Stimulated activated CD4-positive, alpha-beta T cell treated with anti-CD3 and anti-CD28 coated beads, Interleukin-1b, Interleukin-23, amount 100 ng/mL, for 48 hours (primary cell): ENCODE measurements at regions not wholly inside any gene's neighbourhood (a gene's known extent, or its start where the extent isn't known, plus 50 kb on each side); places are given as distances from the start of the nearest gene placed in this dataset.
"Not testable (repeated sequence)": the region's sequence is repeated elsewhere in the genome, so short reads cannot be mapped to it uniquely, and the experiment has no call there.

Experiments
- DNase-seq: peaks from one replicate; pipeline ENCODE4 v3.0.0-alpha.2; 2020

DNA sequence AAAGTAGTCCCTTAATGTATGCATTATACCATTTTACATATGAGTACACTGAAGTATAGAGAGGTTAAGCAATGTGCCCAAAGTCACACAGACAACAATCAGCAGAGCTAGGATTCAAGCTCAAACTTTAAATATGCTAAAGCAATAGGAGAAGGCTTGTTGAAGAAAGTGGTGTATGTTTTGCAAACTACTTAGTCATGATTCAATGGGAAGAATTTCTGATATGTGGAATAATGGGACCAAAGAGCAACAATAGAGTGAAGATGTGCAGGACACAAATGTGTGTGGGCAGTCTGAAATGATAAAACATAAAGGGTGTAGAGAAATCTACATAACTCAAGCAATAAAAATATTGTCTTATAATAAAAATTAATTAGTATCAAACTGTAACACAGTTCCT is 109.0 kb upstream of the ARSJ start:
- no peak for DNase-seq

DNA sequence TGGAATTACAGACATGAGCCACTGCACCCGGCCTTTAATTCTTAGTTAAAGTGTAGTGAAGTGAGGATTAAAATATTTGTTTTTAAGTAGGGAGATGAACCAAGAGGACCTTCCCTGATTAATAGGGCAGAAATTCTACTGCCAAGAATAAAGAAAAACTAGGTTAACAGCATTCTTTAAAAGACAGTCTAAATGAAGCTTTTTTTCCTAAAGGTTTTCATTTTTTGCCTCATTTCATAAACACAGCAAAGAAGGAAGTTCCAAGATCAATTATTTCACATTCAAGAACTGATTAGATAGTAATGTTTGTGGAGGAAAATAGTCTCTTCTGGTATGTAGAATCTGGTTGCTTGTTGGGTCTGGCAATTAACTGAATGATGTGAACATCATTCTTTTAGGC is 112.1 kb upstream of the ARSJ start:
- DNase-seq, result no peak

DNA sequence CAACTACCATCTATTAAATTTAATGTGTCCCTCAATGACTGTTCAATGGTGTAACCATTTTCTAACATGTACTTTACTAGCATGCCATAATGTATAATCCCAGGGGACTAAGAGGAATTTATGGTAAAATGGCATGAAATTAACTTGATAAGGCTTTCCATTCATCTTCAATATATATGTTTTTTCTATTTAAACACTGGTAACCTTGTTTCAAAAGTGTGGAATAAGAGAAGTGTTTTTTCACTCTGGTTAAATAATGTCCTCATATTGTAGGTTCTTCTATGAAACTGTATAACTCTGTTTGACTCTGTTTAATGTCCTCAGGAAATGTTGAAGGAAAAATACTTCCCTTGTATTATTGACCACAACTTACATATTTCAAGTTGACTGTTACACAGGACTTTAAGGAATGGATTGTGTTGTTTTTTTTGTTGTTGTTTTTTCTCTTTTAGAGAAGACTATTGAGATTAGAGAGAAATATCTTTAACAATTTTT is 113.8 kb upstream of the ARSJ start:
- no peak for DNase-seq

DNA sequence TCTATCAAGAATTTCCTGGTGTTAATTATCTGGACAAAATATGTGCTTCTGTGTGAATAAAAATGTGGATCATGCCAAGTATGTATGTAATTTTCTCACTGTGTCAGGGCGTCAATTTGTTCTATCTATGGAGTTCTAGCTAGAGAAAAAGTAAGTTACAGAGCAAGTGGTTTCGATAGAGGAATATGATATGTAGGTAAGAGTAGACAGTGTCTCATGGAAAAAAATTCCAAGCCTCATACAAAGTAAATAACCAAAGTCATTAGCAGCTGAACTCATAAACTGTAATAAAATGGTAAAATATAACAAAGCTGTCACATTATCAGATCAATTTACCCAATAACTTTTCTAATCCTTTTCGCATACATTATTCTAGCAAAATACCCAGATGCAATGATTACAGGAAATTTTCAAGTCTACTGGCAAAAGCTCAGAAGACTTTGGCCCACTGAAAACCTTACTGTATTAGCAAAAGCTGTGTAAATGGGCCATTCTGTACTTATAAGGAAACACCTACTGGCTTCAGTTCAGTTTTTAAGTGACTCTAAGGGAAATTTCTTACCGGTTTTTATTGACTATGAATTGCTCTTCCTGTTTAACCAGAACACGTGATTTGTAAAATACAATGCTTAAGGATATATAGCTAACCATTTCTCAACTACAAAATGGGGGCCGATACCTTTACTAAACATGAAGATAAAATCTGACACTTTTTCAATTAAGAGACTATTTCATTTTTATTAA is 121.0 kb upstream of the ARSJ start:
- DNase-seq, result no peak

DNA sequence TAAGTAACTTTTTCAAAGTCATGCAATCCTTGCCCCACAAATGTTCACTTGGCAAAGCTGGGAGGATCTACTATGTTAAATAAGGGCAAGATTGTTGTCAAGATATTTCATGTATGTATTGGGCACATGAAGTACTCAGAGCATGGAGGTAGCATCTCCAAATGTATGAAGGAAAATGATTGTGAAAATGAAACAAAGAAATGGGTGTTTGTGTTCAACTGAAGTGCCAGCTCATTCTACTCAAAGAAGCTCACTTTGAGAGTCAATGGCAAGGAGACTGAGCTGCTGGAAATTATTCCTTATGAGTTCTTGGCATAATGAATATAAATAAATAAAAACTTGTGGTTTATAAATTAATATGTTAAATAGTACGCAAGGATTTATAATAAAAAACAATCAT is 124.5 kb upstream of the ARSJ start:
- DNase-seq, result no peak

DNA sequence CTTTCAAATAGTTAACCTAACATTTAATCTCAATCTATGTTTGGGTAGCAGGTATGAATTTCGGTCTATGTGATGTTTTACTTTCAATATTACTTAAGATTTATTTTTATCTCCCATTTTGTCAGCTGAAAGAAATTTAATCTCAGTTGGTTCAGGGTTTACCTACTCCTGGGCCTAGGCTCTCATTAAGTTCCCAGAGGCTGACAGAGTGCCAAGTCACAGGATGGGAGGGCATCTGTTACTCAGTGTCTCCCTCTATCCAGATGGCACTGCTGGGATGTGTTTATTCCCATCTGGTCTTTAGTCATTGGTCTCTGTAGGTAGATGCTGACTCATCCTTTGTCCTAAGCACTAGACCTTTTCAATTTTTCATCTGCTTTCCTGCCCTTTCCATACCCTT is 129.4 kb upstream of the ARSJ start:
- DNase-seq, result no peak

DNA sequence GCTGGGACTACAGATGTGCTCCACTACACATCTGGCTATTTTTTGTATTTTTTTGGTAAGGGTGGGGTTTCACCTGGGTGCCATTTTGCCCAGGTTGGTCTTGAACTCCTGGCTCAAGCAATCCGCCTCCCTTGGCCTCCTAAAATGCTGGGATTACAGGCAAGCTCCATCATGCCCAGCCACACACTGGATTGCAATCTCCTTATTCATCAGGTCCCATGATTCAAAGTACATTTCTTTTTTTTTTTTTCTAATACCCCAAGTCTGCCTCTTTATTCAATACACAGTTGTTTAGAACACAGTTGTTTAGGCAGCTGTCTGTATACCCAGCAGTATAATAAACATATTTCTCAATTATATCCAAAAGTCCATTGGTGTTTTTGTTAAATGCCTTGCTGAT is 130.3 kb upstream of the ARSJ start:
- no peak for DNase-seq

DNA sequence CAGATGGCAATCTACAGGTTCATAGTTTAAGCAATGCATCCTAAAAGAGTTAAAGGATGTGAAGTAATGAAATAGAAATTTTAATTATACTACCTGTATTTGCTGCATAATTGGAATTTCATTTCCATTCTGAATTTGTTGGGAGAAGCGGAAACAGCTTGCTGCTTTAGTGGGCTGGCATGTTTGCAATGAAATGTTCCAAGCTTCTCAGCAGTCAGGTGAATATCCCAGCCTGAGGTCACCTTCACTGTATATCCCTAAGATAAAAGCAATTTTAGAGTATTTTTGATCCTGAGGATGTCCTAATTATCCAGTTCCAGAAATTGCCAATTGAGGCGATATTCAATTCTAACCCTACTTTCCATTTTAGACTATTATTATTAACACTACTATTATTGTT is 136.1 kb upstream of the ARSJ start:
- DNase-seq, result no peak

DNA sequence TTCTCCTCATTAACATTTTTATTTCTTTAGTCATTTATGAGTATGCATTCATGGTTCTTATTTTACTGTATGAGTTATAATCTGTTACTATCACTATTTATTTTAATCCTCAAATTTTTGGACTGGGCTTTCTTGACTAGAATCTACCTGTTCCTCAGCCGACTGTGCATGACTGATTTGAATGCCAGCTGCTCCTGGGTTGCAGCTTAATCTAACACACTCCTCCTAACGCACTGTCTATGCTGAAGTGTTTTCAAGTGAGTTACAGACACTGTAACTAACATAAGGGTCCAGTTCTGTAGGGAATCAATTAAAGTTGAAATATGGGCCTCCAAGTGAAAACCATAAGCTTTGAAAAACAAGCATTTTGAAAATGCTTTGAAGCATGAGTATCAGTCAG is 137.4 kb upstream of the ARSJ start:
- no peak for DNase-seq

DNA sequence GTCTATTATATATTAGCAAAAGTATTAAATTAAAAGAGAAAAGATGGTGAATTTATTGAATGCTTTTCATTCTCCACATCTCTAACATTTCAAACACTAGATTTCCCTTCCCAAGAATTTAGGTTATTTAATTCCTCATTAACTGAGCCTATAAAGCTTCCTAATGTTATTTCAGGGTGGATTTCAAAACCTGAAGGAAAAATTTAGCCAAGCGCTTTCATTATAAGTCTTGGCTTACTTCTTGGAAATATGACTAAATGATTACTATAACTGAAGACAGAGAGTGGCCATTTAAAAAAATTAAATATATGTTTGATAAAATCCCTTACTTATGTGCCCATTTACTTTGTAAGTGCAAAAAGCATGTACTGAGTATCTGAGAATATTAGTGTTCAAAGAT is 141.8 kb upstream of the ARSJ start:
- no peak for DNase-seq

DNA sequence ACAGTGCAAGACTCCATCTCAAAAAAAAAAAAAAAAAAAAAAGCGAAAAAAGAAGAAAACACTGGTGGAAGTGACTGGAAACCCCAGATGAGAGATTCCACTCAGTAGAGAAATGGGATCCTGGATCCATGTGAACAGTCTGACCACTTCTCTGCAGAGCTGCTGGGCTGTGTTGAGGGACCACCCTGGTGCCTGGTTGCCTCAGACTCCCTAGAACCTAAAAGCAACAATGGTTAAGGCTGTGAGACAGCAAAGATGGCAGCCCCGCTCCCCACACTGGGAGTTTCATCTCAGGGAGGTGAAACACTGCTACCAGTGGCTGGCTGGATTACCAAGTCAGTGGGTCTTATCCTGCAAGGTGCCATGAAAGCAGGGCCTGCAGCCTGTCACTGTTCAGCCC is 152.8 kb upstream of the ARSJ start:
- DNase-seq, result no peak

DNA sequence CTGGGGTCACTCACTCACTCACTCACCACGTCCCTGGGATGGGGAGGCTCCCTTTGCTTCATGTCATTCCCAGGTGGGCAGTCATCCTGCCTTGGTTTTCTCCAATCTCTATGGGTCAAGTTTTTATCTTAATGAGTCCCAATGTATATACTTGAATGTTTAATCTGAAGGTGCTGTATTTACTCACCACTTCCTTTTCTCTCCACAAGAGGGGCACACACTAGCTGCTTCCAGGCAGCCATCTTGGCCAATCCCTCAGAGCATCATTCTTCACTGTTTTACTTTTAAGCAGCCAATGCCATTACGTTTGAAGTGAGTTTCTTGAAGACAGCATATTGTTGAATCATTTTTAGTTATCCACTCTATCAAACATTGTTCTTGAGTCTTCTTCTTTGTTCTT is 153.4 kb upstream of the ARSJ start:
- DNase-seq, result no peak

DNA sequence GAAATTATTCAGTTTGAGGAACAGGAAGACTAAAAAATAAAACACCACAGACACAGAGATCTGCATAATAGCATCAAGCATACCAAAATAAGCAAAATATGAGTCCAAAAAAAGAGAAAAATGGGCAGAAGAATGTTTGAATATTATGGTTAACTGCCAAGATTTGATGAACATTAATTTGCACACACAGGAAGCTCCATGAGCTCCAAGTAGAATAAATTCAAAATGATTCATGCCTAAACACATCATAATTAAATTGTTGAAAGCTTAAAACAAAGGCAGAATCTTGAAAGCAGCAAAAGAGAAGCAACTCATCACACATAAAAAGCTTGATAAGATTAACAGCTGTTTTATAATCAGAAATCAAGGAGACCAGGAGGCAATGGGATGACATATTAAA is 156.6 kb upstream of the ARSJ start:
- no peak for DNase-seq

DNA sequence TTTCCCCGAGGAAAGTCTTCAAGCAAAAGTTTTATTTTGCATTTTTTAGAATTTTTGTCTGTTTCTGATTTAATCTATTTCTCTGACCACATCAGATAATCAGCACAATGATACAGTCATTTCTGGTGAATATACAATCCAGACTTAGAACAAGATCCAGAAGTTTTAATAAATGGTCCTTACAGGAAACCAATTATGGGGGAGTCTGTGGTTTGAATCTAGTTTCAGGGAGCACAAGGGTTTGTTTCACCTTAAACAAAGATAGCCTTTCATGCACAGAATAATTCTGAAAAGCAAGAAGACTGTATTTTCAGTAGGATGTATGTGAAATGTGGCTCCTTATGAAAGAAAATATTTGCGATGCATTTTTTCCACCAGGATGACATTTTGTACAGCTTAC is 158.5 kb upstream of the ARSJ start:
- DNase-seq, result no peak

DNA sequence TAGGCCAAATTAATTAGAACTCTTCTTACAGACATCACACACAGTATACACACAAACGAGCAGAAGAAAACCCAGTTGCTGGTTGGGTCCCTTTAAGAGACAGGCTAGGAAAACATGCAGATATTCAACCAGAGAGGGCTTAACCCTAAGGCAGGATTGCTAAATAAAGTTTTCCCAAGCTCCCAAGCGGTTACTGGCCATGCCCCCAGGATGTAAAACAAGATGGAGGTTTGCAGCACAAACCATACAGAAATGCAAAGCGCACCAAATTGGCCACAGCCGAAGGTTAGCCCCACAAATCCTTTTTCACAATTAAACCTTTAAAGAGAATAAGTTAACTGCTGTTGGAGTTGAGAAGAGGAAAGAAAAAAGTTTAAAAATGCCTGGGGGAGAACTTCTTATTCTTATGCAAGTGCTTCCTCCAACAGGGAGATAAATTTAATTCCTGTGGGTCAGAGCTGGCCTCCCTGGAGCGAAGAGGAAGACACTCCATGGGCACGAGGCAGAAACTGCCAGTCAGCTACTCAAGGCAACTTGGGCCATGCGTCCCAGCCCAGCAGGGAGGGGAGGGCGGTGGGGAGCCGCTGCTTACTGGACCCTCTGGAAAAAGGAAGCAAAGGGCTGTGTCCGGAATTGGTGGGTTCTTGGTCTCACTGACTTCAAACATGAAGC is 167.6 kb upstream of the ARSJ start:
- DNase-seq, result no peak

DNA sequence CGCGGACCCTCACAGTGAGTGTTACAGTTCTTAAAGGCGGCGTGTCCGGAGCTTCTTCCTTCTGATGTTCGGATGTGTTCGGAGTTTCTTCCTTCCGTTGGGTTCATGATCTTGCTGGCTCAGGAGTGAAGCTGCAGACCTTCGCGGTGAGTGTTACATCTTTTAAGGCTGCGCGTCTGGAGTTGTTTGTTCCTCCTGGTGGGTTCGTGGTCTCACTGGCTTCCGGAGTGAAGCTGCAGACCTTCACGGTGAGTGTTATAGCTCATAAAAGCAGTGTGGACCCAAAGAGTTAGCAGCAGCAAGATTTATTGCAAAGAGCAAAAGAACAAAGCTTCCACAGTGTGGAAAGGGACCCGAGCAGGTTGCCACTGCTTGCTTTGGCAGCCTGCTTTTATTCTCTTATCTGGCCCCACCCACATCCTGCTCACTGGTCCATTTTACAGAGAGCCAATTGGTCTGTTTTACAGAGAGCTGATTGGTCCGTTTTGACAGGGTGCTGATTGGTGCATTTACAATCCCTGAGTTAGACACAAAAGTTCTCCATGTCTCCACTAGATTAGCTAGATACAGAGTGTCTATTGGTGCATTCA is 168.3 kb upstream of the ARSJ start:
- DNase-seq, result peak; percentile 10

DNA sequence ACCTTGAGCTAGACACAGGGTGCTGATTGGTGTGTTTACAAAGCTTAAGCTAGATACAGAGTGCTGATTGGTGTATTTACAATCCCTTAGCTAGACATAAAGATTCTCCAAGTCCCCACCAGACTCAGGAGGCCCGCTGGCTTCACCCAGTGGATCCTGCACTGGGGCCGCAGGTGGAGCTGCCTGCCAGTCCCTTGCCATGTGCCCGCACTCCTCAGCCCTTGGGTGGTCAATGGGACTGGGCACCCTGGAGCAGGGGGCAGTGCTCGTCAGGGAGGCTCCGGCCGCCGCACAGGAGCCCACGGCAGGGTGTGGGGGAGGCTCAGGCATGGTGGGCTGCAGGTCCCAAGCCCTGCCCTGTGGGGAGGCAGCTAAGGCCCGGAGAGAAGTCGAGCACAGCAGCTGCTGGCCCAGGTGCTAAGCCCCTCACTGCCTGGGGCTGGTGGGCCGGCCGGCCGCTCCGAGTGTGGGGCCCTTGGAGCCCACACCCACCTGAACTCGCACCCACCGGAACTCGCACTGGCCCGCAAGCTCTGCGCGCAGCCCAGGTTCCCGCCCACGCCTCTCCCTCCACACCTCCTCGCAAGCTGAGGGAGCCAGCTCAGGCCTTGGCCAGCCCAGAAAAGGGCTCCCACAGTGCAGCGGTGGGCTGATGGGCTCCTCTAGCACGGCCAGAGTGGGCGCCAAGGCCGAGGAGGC is 169.1 kb upstream of the ARSJ start:
- not testable (repeated sequence) for DNase-seq

DNA sequence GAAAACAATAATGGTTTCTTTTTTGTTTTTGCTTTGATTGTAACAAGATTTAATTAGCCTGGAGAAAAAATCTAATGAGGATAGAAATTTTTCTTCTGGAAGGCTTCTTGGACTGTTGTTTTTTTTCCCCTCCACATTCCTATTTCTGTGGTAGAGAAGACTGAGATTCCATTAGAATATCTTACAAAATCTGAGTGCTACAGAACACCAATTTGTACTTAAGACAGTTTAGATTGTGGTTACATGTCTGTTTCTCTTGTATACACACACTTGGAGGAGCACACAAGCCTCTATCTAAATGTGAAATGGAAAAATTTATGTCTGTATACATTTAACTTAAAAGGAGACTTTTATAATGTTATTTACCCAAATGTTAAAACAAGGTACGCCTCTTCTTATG is 176.9 kb upstream of the ARSJ start:
- no peak for DNase-seq

DNA sequence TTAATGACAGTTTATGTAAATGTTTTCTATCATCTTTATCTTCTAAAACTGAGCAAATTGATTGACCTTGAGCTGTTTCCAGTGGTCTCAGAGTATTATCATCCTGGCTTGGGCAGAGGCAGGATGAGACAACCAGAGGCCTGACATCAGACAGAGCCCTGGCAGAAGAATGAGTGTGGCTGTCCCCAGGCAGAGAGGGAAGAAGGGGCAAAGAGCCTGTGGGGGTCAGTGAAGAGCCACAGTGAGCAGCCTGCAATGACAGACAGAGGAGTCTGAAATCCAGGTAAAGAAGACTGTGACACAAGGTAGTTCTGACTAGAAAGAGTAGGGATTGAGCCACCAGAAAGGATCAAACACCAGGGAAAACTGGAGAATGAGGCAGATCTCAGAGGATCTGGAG is 182.4 kb upstream of the ARSJ start:
- DNase-seq, result no peak

DNA sequence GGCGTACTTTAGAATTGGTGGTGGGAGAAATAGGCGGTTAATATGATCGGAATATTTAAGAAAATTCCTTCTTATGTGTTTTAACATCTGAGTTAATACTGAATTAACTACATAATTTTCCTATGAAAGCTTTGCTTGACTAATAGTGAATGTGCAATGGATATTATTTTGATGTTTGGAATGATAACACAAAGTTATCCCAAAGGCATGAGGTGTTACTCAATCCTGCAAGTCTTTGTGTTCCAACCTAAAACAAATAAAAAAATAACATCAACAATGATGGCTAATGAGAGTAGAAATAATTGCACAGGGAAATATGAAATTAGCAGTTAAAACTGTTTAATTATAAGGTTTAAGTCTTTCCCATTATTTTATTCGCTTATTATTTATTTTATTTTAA is 183.6 kb upstream of the ARSJ start:
- DNase-seq, result no peak

DNA sequence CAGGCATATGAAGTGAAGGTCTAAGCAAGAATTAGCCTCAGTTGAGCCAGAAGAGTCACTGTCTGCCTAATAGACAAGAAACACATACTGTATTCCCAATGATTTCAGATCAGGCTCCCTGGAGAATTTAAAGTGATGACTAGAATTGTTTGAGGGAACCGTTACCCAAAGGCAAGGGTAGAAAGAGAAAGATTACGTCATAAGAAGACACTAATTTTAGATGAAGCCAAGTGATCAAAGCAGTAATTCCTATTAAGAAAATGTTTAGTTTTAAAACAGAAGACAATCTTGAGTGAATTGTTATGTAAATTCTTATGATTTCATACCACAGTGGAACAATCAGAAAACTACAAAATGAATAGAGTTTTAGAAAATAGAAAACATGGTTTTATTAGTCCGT is 194.5 kb upstream of the ARSJ start:
- DNase-seq, result no peak

DNA sequence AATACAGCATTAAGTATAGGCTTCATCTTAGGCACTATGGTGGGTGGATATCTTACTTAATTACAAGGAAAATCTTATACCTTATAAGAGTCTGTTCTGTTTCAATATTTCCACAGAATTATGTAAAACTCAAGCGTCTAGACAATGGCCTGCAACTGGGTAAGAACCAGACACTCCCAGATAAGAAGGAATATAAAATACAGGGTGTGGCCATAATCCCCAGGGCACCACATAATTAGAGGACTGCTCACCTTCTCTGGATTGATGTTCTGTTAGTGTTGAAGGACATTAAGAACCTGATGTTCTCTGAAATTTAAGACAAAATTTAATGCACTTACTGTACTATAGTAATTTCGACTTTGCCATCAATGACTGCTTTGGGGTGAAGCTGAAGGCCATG is 198.2 kb upstream of the ARSJ start:
- no peak for DNase-seq

DNA sequence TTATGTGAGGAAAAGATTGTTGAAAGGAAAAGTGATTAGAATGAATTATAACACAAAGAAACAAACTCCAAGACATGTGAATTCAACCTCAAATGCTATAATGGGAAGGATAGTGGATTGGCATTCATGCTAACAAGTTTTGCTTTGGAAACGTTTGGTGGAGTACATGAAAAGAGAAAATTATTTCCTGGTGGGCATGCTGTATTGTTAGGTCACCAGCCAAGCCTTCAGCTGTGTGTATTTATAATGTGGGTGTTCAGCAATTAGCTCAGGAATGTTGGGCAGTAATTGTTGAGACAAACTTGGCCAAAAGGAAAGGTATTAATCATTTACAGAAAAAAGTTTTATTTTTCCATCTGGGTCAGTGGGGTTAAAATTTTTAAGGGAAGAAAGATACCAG is 198.9 kb upstream of the ARSJ start:
- DNase-seq, result no peak

DNA sequence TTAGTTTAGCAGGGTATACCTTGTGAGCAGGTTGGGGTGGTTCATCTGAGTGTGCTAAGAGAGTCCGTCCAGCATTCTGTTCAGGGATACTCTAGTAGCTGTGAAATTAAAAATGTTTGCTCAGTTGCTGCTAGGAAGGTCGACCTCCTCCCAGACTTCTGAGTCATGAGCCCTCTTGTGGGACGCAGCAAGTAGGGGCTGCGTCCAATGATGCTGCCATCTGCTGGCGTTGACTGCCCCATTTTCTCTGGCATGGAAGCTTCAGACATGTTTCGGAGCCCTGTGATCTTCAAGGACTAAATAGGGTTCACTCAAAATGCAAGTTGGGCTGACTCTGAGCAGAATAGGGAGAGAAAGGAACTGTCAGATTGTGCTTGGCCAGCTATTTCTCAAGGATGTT is 201.0 kb upstream of the ARSJ start:
- peak; percentile 13 for DNase-seq
